Astrocyte (in vitro differentiated cells and primary cell): ENCODE measurements at regions not wholly inside any gene's neighbourhood (a gene's known extent, or its start where the extent isn't known, plus 50 kb on each side); places are given as distances from the start of the nearest gene placed in this dataset.

ENCODE experiments used
- DNase-seq: peaks from one replicate; pipeline ENCODE4 v3.0.0-alpha.2; 2010; ENCODE audit warnings: low read depth
- FAIRE-seq: peaks from 2 replicates; lab custom pipeline; 2011; peaks lifted over from hg19 to GRCh38; lab: Jason Lieb, UNC
- H2AFZ ChIP-seq: 2 replicates; pipeline ENCODE4 v1.6.0; 2012; ENCODE audit warnings: low read depth, low read length, inconsistent platforms
- H3K27ac ChIP-seq: 2 replicates; pipeline ENCODE4 v1.5.1; 2011; ENCODE audit warnings: low read depth, low read length, inconsistent platforms
- H3K27me3 ChIP-seq: 2 replicates; pipeline ENCODE4 v1.6.0; 2011; ENCODE audit warnings: low read length, inconsistent platforms; ENCODE audit not compliant: insufficient read depth
- H3K36me3 ChIP-seq: 2 replicates; pipeline ENCODE4 v1.5.1; 2011; ENCODE audit warnings: low read length, inconsistent platforms; ENCODE audit not compliant: insufficient read depth
- H3K4me1 ChIP-seq: 2 replicates; pipeline ENCODE4 v1.5.1; 2011; ENCODE audit warnings: low read length, inconsistent platforms; ENCODE audit not compliant: insufficient read depth
- H3K4me2 ChIP-seq: 2 replicates; pipeline ENCODE4 v1.6.0; 2012; ENCODE audit warnings: low read length, inconsistent platforms
- H3K4me3 ChIP-seq: 2 replicates; pipeline ENCODE4 v1.5.1; 2011; ENCODE audit warnings: low read depth, mild to moderate bottlenecking, low read length, inconsistent platforms; ENCODE audit not compliant: insufficient read depth
- H3K79me2 ChIP-seq: 2 replicates; pipeline ENCODE4 v1.6.0; 2012; ENCODE audit warnings: mild to moderate bottlenecking, low read length, inconsistent platforms; ENCODE audit not compliant: insufficient read depth
- H3K9ac ChIP-seq: 2 replicates; pipeline ENCODE4 v1.6.0; 2012; ENCODE audit warnings: mild to moderate bottlenecking, low read length, inconsistent platforms
- H3K9me3 ChIP-seq: 2 replicates; pipeline ENCODE4 v1.5.1; 2012; ENCODE audit warnings: low read depth, mild to moderate bottlenecking, low read length, inconsistent platforms; ENCODE audit not compliant: insufficient read depth
- H4K20me1 ChIP-seq: 2 replicates; pipeline ENCODE4 v1.6.0; 2012; ENCODE audit warnings: low read length, inconsistent platforms; ENCODE audit not compliant: insufficient read depth
- H3K27ac Mint-ChIP-seq: one replicate; pipeline ENCODE4 v1.8.0; 2021; ENCODE audit warnings: mild to moderate bottlenecking, mixed read lengths; ENCODE audit not compliant: unreplicated experiment
- H3K27me3 Mint-ChIP-seq: one replicate; pipeline ENCODE4 v1.8.0; 2021; ENCODE audit warnings: low read depth, mixed read lengths; ENCODE audit not compliant: unreplicated experiment
- H3K36me3 Mint-ChIP-seq: one replicate; pipeline ENCODE4 v1.8.0; 2021; ENCODE audit warnings: low read depth, mixed read lengths; ENCODE audit not compliant: unreplicated experiment
- H3K4me1 Mint-ChIP-seq: one replicate; pipeline ENCODE4 v1.8.0; 2021; ENCODE audit warnings: low read depth, mixed read lengths; ENCODE audit not compliant: unreplicated experiment
- H3K4me3 Mint-ChIP-seq: one replicate; pipeline ENCODE4 v1.8.0; 2021; ENCODE audit warnings: mild to moderate bottlenecking, moderate library complexity, mixed read lengths; ENCODE audit not compliant: unreplicated experiment
- H3K9me3 Mint-ChIP-seq: one replicate; pipeline ENCODE4 v1.8.0; 2021; ENCODE audit warnings: mild to moderate bottlenecking, mixed read lengths; ENCODE audit not compliant: unreplicated experiment
- CTCF ChIP-seq: IDR thresholded peaks from 2 replicates; pipeline ENCODE4 v1.5.1; 2011; ENCODE audit warnings: low read depth, mild to moderate bottlenecking, inconsistent platforms, low read length, moderate library complexity; ENCODE audit not compliant: insufficient read depth
- EZH2 ChIP-seq: IDR thresholded peaks from 2 replicates; pipeline ENCODE4 v1.6.1; 2012; ENCODE audit warnings: mild to moderate bottlenecking, low read length, inconsistent platforms; ENCODE audit not compliant: insufficient read depth

DNA sequence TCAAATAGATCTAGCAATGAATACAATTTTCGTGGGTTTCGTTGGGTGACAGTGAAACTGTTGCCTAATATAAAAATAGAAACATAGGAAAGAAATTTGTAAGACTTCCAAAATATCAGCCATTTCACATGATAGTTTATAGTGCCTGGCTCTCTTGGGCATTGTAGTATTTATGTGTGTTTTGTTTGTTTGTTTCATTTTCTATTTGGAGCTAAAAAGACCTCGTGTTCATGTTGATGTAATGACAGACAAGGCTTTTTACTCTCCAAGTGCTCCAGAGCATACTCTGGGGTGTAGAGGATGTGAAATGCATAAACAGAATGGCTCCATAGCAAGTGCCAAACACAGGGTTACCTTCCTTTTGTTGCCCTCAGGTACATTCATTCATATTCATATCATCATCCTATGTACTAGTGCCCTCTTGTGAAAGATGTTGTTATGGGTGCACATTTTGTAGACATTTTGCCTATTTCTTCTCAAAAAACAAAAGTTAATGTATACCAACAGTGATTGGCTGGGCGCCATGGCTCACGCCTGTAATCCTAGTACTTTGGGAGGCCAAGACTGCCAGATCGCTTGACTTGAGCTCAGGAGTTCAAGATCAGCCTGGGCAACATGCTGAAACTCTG lies 100.7 kb upstream of the AMOT start:
- DNase-seq (no peak), FAIRE-seq (peak; percentile 94)
- Histone ChIP-seq H3K4me1 (no peaks in the 10 kb centered on the region), H4K20me1 (no peaks in the 10 kb centered on the region), H3K27ac (no peak overlapping the region), H2AFZ (no peak overlapping the region), H3K4me2 (no peak overlapping the region), H3K79me2 (no peaks in the 10 kb centered on the region), H3K4me3 (no peak overlapping the region), H3K9ac (no peak overlapping the region), H3K27me3 (no peaks in the 10 kb centered on the region), H3K9me3 (no peaks in the 10 kb centered on the region), H3K36me3 (no peaks in the 10 kb centered on the region)
- H3K9me3 Mint-ChIP-seq: no peaks in the 10 kb centered on the region
- no peaks in the 10 kb centered on the region for H3K36me3 Mint-ChIP-seq
- TF ChIP-seq EZH2: no peak
- no peak for TF ChIP-seq CTCF
- H3K27ac Mint-ChIP-seq: no peak overlapping the region
- H3K27me3 Mint-ChIP-seq: no peaks in the 10 kb centered on the region
- H3K4me3 Mint-ChIP-seq: no peak overlapping the region
- H3K4me1 Mint-ChIP-seq: no peaks in the 10 kb centered on the region

GRCh38 chrX:112935029-112935428 lies 94.4 kb upstream of the AMOT start:
- Histone ChIP-seq H3K27me3 (no peaks in the 10 kb centered on the region), H3K79me2 (no peaks in the 10 kb centered on the region), H3K4me3 (no peak overlapping the region), H3K36me3 (no peaks in the 10 kb centered on the region), H3K4me1 (no peaks in the 10 kb centered on the region), H3K27ac (no peak overlapping the region), H4K20me1 (no peaks in the 10 kb centered on the region), H3K9ac (no peak overlapping the region), H3K9me3 (no peaks in the 10 kb centered on the region), H2AFZ (no peak overlapping the region), H3K4me2 (no peak overlapping the region)
- FAIRE-seq: no peak
- Mint-ChIP-seq H3K9me3 (no peaks in the 10 kb centered on the region), H3K36me3 (no peaks in the 10 kb centered on the region), H3K4me3 (no peak overlapping the region), H3K27ac (no peak overlapping the region), H3K4me1 (no peaks in the 10 kb centered on the region), H3K27me3 (no peaks in the 10 kb centered on the region)
- no peak for DNase-seq
- no peak for TF ChIP-seq EZH2
- TF ChIP-seq CTCF: no peak

GRCh38 chrX:112931900-112932299 lies 91.3 kb upstream of the AMOT start:
- H3K79me2 ChIP-seq: no peaks in the 10 kb centered on the region
- no peaks in the 10 kb centered on the region for H3K27me3 ChIP-seq
- DNase-seq (no peak), FAIRE-seq (peak; percentile 91)
- Mint-ChIP-seq H3K9me3 (no peaks in the 10 kb centered on the region), H3K4me3 (no peak overlapping the region), H3K4me1 (no peaks in the 10 kb centered on the region), H3K27me3 (no peaks in the 10 kb centered on the region), H3K36me3 (no peaks in the 10 kb centered on the region), H3K27ac (no peak overlapping the region)
- H3K36me3 ChIP-seq: no peaks in the 10 kb centered on the region
- no peak overlapping the region for H3K27ac ChIP-seq
- TF ChIP-seq EZH2: no peak
- TF ChIP-seq CTCF: no peak
- no peaks in the 10 kb centered on the region for H3K9me3 ChIP-seq
- H3K4me2 ChIP-seq: no peak overlapping the region
- H4K20me1 ChIP-seq: no peaks in the 10 kb centered on the region
- no peak overlapping the region for H3K9ac ChIP-seq
- no peaks in the 10 kb centered on the region for H3K4me1 ChIP-seq
- no peak overlapping the region for H2AFZ ChIP-seq
- H3K4me3 ChIP-seq: no peak overlapping the region
